HCT116 (cell line): ENCODE measurements at regions not wholly inside any gene's neighbourhood (a gene's known extent, or its start where the extent isn't known, plus 50 kb on each side); places are given as distances from the start of the nearest gene placed in this dataset.

ENCODE experiments used
- ATAC-seq: fragments of 200-7000 bp; cut with Tn5 transposase; 2 replicates; pipeline ENCODE4 v1.9.1; 2020; ENCODE audit warnings: mild to moderate bottlenecking, moderate library complexity
- BruUV-seq: library from RNA; stranded (reverse); fragments of 400-500 nt; replicated peaks from 2 replicates; lab custom pipeline; 2021; lab: Mats Ljungman, UMichigan
- CTCF ChIA-PET: fragments of 300-600 bp; sonication (Branson Sonifier 250); formaldehyde crosslinking; loops from one replicate; lab custom pipeline; 2021; ENCODE audit warnings: antibody characterized with exemption; lab: Charles Lee
- POLR2A ChIA-PET: fragments of 300-600, 350-600 bp; sonication (Branson Sonifier 250); formaldehyde crosslinking; loops from one replicate; lab custom pipeline; 2021; ENCODE audit warnings: antibody characterized with exemption; lab: Charles Lee
- RAD21 ChIA-PET, 2 experiments: fragments of 300-600 bp; sonication (Branson Sonifier 250); formaldehyde crosslinking; loops; one replicate each; lab custom pipeline; 2023; ENCODE audit warnings: low total read pairs in 2 of 2; ENCODE audit not compliant: uncharacterized antibody in 2 of 2, unreplicated experiment in 2 of 2, low non-redundant PET in 1 of 2; lab: Charles Lee
- DNase-seq: peaks from one replicate; pipeline ENCODE4 v3.0.0-alpha.2; 2010; ENCODE audit warnings: low read depth, low spot score
- H2AFZ ChIP-seq: fragments of 200-600 bp; shearing (Covaris generic), sonication (generic); 2 replicates; pipeline ENCODE4 v1.6.1; 2017; ENCODE audit warnings: low read depth, mixed run types, mixed read lengths, antibody characterized with exemption, low read length; ENCODE audit not compliant: poor library complexity, severe bottlenecking
- H3K27ac ChIP-seq: 2 replicates; pipeline ENCODE4 v1.5.1; 2012; ENCODE audit warnings: low read depth, low read length
- H3K27me3 ChIP-seq: fragments of 200-600 bp; sonication (generic); 2 replicates; pipeline ENCODE4 v1.6.1; 2016; ENCODE audit warnings: mixed run types, low read length, mixed read lengths; ENCODE audit not compliant: insufficient read depth
- H3K36me3 ChIP-seq, 2 experiments: fragments of 200-500 bp in 1 of 2; fragments of 200-600 bp in 1 of 2; sonication (Bioruptor generic) in 1 of 2; sonication (generic) in 1 of 2; 2 replicates each; pipeline versions ENCODE4 v1.5.1 to v1.6.1; 2014 to 2016; ENCODE audit warnings: low read length in 2 of 2, inconsistent platforms in 1 of 2, mixed read lengths in 1 of 2, mixed run types in 1 of 2; ENCODE audit not compliant: insufficient read depth in 2 of 2, control insufficient read depth in 1 of 2
- H3K4me1 ChIP-seq, 2 experiments: fragments of 200-600 bp in 1 of 2; sonication (generic) in 1 of 2; 2 replicates each; pipeline versions ENCODE4 v1.5.1 to v1.6.1; 2012 to 2017; ENCODE audit warnings: low read length in 2 of 2, inconsistent platforms in 1 of 2, mild to moderate bottlenecking in 1 of 2, mixed read lengths in 1 of 2, mixed run types in 1 of 2, moderate library complexity in 1 of 2; ENCODE audit not compliant: insufficient read depth in 2 of 2, control insufficient read depth in 1 of 2
- H3K4me2 ChIP-seq: fragments of 200-600 bp; sonication (generic); 2 replicates; pipeline ENCODE4 v1.6.1; 2017; ENCODE audit warnings: mixed run types, low read length, mixed read lengths
- H3K4me3 ChIP-seq, 2 experiments: fragments of 200-600 bp in 1 of 2; sonication (generic) in 1 of 2; replicated peaks in 1 of 2; 2 replicates each; pipeline ENCODE4 v1.5.1; 2011 to 2016; ENCODE audit warnings: low read length in 2 of 2, control low read depth in 1 of 2, low read depth in 1 of 2, mild to moderate bottlenecking in 1 of 2, mixed read lengths in 1 of 2, mixed run types in 1 of 2
- H3K79me2 ChIP-seq: fragments of 200-600 bp; sonication (generic); 2 replicates; pipeline ENCODE4 v1.6.1; 2017; ENCODE audit warnings: mild to moderate bottlenecking, mixed run types, low read length, moderate library complexity, mixed read lengths; ENCODE audit not compliant: insufficient read depth
- H3K9ac ChIP-seq: fragments of 200-600 bp; sonication (generic); 2 replicates; pipeline ENCODE4 v1.6.1; 2016; ENCODE audit warnings: low read length, mixed read lengths
- H3K9me2 ChIP-seq: fragments of 200-600 bp; sonication (generic), shearing (Covaris generic); 2 replicates; pipeline ENCODE4 v1.6.1; 2017; ENCODE audit warnings: mixed run types, mild to moderate bottlenecking, moderate library complexity; ENCODE audit not compliant: insufficient read depth
- H3K9me3 ChIP-seq, 2 experiments: fragments of 200-500 bp in 1 of 2; fragments of 200-600 bp in 1 of 2; sonication (Bioruptor generic) in 1 of 2; sonication (generic) in 1 of 2; 2 replicates each; pipeline ENCODE4 v1.6.1; 2014 to 2017; ENCODE audit warnings: low read length in 2 of 2, mixed read lengths in 2 of 2, inconsistent platforms in 1 of 2, low read depth in 1 of 2, mild to moderate bottlenecking in 1 of 2, mixed run types in 1 of 2, moderate library complexity in 1 of 2; ENCODE audit not compliant: control insufficient read depth in 1 of 2, insufficient read depth in 1 of 2
- H4K20me1 ChIP-seq: fragments of 200-600 bp; sonication (generic), shearing (Covaris generic); 2 replicates; pipeline ENCODE4 v1.6.1; 2017; ENCODE audit warnings: mixed run types, mild to moderate bottlenecking, moderate library complexity; ENCODE audit not compliant: insufficient read depth
- CBX3 ChIP-seq: IDR thresholded peaks from 2 replicates; pipeline ENCODE4 v1.6.1; 2012; ENCODE audit warnings: low read depth
- CEBPB ChIP-seq: IDR thresholded peaks from 2 replicates; pipeline ENCODE4 v1.6.1; 2012; ENCODE audit warnings: low read depth
- CTCF ChIP-seq, 3 experiments: fragments of 200-600 bp in 1 of 3; sonication (generic) in 1 of 3; IDR thresholded peaks in 2 of 3; conservative IDR thresholded peaks in 1 of 3; 2 replicates each; pipeline ENCODE4 v1.5.1; 2012 to 2017; ENCODE audit warnings: low read depth in 2 of 3, low read length in 2 of 3, antibody characterized with exemption in 1 of 3, borderline replicate concordance in 1 of 3, control low read depth in 1 of 3, mild to moderate bottlenecking in 1 of 3, mixed read lengths in 1 of 3, mixed run types in 1 of 3, moderate library complexity in 1 of 3; ENCODE audit not compliant: insufficient read depth in 1 of 3
- EGR1 ChIP-seq: IDR thresholded peaks from 2 replicates; pipeline ENCODE4 v1.6.1; 2012; ENCODE audit warnings: low read depth
- ELF1 ChIP-seq: IDR thresholded peaks from 2 replicates; pipeline ENCODE4 v1.6.1; 2012; ENCODE audit warnings: low read depth, borderline replicate concordance
- EZH2phosphoT487 ChIP-seq: fragments of 200-600 bp; IDR thresholded peaks from 2 replicates; pipeline ENCODE4 v1.6.1; 2018; ENCODE audit warnings: antibody characterized with exemption, borderline replicate concordance
- FOSL1 ChIP-seq: IDR thresholded peaks from 2 replicates; pipeline ENCODE4 v1.6.1; 2012; ENCODE audit warnings: low read depth
- JUND ChIP-seq: IDR thresholded peaks from 2 replicates; pipeline ENCODE4 v1.6.1; 2012
- POLR2A ChIP-seq: IDR thresholded peaks from 2 replicates; pipeline ENCODE4 v1.7.0; 2011; ENCODE audit warnings: borderline replicate concordance; ENCODE audit not compliant: insufficient read depth, insufficient read length; ENCODE audit errors: extremely low read depth
- POLR2AphosphoS5 ChIP-seq: IDR thresholded peaks from 2 replicates; pipeline ENCODE4 v1.6.1; 2011; ENCODE audit warnings: mild to moderate bottlenecking, low read depth, low read length, moderate library complexity
- RAD21 ChIP-seq: IDR thresholded peaks from 2 replicates; pipeline ENCODE4 v1.6.1; 2012; ENCODE audit warnings: low read depth, mild to moderate bottlenecking
- SIN3A ChIP-seq: IDR thresholded peaks from 2 replicates; pipeline ENCODE4 v1.6.1; 2012; ENCODE audit warnings: low read depth
- SP1 ChIP-seq: IDR thresholded peaks from 2 replicates; pipeline ENCODE4 v1.6.1; 2012; ENCODE audit warnings: low read depth
- SRF ChIP-seq: IDR thresholded peaks from 2 replicates; pipeline ENCODE4 v1.6.1; 2012; ENCODE audit warnings: low read depth
- TCF7L2 ChIP-seq: IDR thresholded peaks from 2 replicates; pipeline ENCODE4 v1.7.0; 2011; ENCODE audit warnings: borderline replicate concordance, inconsistent platforms; ENCODE audit not compliant: insufficient read depth, insufficient read length; ENCODE audit errors: extremely low read depth
- YY1 ChIP-seq: IDR thresholded peaks from 2 replicates; pipeline ENCODE4 v1.6.1; 2011; ENCODE audit warnings: low read length, low read depth, moderate library complexity, mild to moderate bottlenecking; ENCODE audit not compliant: insufficient replicate concordance; ENCODE audit errors: extremely low read depth
- ZFX ChIP-seq: fragments of 450-650 bp; IDR thresholded peaks from 2 replicates; pipeline ENCODE4 v1.6.1; 2017
- ZNF274 ChIP-seq: fragments of 200-500 bp; sonication (Bioruptor generic); IDR thresholded peaks from 2 replicates; pipeline ENCODE4 v1.6.1; 2014; ENCODE audit warnings: mild to moderate bottlenecking, low read depth, low read length, inconsistent platforms
- intact Hi-C: fragments of 100-400 bp; cut with micrococcal nuclease; formaldehyde crosslinking; loops from 2 replicates; pipeline ENCODE4 v1.10.0; 2022
- TF ChIP-seq, protein P1 (sequence below): IDR thresholded peaks from 2 replicates; pipeline ENCODE4 v1.6.1; 2012

GRCh38 chr2:219829667-219830352, 202.4 kb downstream of the SLC4A3 start:
- DNase-seq, result no peak
- Histone ChIP-seq H3K4me1 (no peaks in the 10 kb centered on the region), H3K9me3 (no peaks in the 10 kb centered on the region), H3K36me3 (peaks cover 5 to 17% of the 10 kb centered on the region in 2 experiments; a peak in 3 of 4 replicates), H3K9ac (no peak overlapping the region), H3K9me2 (no peaks in the 10 kb centered on the region), H3K27ac (no peak overlapping the region), H2AFZ (no peak overlapping the region), H3K4me2 (no peak overlapping the region), H4K20me1 (no peaks in the 10 kb centered on the region), H3K79me2 (no peaks in the 10 kb centered on the region), H3K27me3 (no peaks in the 10 kb centered on the region), H3K4me3 (no peak overlapping the region)
- POLR2A ChIA-PET, result no interaction called here
- no peak for TF ChIP-seq CEBPB
- no peak for TF ChIP-seq TCF7L2
- no peak for TF ChIP-seq POLR2A
- no peak for TF ChIP-seq JUND
- no peak for TF ChIP-seq POLR2AphosphoS5
- no peak for ATAC-seq
- BruUV-seq, result no TSS peak
- intact Hi-C loops, result no loop called here
- CTCF ChIA-PET, result no interaction called here
- RAD21 ChIA-PET, result no interaction called here

DNA sequence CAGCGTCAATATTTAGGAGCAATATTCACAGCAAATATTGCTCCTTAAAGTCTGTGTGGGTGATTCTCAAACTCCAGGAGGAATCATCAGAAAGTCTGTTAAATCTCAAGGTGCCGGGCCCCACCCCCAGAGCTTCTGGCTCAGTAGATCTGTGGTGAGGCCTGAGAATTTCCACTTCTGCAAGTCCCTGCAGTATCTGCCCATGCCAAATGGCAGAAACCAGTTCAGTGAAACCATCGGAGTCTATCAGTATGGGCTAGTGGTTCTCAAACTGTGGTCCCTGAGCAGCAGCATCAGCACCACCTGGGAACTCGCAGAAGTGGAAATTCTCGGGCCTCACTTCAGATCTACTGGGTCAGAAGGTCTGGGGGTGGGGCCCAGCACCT, 202.9 kb downstream of the SLC4A3 start:
- Histone ChIP-seq H3K27ac (no peak overlapping the region), H3K4me3 (no peak overlapping the region), H3K27me3 (no peaks in the 10 kb centered on the region), H3K79me2 (no peaks in the 10 kb centered on the region), H3K36me3 (peaks cover 5 to 15% of the 10 kb centered on the region in 2 experiments; a peak in 3 of 4 replicates), H2AFZ (no peak overlapping the region), H3K4me1 (no peaks in the 10 kb centered on the region), H3K9ac (no peak overlapping the region), H3K9me3 (no peaks in the 10 kb centered on the region), H4K20me1 (no peaks in the 10 kb centered on the region), H3K4me2 (no peak overlapping the region), H3K9me2 (no peaks in the 10 kb centered on the region)
- RAD21 ChIA-PET, result no interaction called here
- intact Hi-C loops, result no loop called here
- POLR2A ChIA-PET, result no interaction called here
- ATAC-seq (no peak), DNase-seq (no peak)
- CTCF ChIA-PET, result no interaction called here
- no TSS peak for BruUV-seq
- TF ChIP-seq TCF7L2 (no peak), ZFX (no peak), SRF (no peak), EZH2phosphoT487 (no peak), FOSL1 (no peak), RAD21 (no peak), SP1 (no peak), CTCF (IDR thresholded peaks at IDR 0.05 in 2 of 3, conservative IDR thresholded peaks at IDR 0.05 in 1 of 3; ENCODE audit: borderline replicate concordance in 1 of 3, insufficient read depth in 1 of 3, low read depth in 2 of 3, low read length in 2 of 3) (no peak), YY1 (no peak), POLR2AphosphoS5 (no peak), ELF1 (no peak), CBX3 (no peak), EGR1 (no peak), POLR2A (no peak), JUND (no peak), SIN3A (no peak), ZNF274 (no peak)
- TF ChIP-seq, protein P1, sequence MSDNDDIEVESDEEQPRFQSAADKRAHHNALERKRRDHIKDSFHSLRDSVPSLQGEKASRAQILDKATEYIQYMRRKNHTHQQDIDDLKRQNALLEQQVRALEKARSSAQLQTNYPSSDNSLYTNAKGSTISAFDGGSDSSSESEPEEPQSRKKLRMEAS, result no peak
